GM06990 (cell line): ENCODE measurements at regions not wholly inside any gene's neighbourhood (a gene's known extent, or its start where the extent isn't known, plus 50 kb on each side); places are given as distances from the start of the nearest gene placed in this dataset.

Source experiments
- DNase-seq: peaks from one replicate; pipeline ENCODE4 v3.0.0-alpha.2; 2011; ENCODE audit not compliant: insufficient read length; ENCODE audit errors: extremely low read depth
- H3K27me3 ChIP-seq: replicated peaks from 2 replicates; pipeline ENCODE4 v1.6.0; 2011; ENCODE audit warnings: low read length; ENCODE audit not compliant: control insufficient read depth, insufficient read depth
- H3K36me3 ChIP-seq: 2 replicates; pipeline ENCODE4 v1.5.1; 2011; ENCODE audit warnings: low read length; ENCODE audit not compliant: control insufficient read depth, insufficient read depth
- H3K4me3 ChIP-seq: replicated peaks from 2 replicates; pipeline ENCODE4 v1.5.1; 2011; ENCODE audit warnings: low read depth, mild to moderate bottlenecking, control low read depth, low read length
- CTCF ChIP-seq: IDR thresholded peaks from 2 replicates; pipeline ENCODE4 v1.5.1; 2011; ENCODE audit warnings: low read length, control low read depth, mild to moderate bottlenecking, inconsistent platforms; ENCODE audit not compliant: insufficient read depth, poor library complexity, severe bottlenecking

DNA sequence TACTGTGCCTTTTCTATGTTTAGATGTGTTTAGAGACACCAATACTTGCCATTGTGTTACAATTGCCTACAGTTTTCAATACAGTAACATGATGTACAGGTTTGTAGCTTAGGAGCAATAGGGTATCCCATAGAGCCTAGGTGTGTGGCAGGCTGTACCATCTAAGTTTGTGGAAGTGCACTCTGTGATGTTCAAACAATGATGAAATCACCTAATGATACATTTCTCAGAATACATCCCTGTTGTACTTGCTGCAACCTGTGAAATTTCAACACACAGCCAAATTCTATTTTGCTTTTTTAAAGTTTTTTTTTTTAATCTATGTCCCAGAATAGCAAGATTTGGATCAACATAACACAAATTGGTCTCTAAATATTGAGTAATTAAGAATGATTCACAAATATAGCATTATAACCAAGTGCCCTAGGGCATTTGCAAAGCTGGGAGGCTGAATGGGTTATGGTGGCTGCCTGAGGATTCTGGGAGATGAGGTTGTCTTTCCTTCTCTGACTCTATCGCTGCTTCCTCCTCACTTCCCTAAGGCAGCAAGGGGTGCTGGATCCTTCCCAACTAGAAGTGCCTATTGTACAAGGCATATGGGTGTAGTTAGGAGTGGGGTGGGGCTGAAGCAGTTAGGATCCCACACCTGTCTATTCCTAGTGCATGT lies 78.3 kb downstream of the SKA1 start:
- no peaks in the 10 kb centered on the region; the same call in 1 of the 2 replicates for H3K27me3 ChIP-seq
- no peaks in the 10 kb centered on the region for H3K36me3 ChIP-seq
- no peak overlapping the region for H3K4me3 ChIP-seq
- no peak for TF ChIP-seq CTCF
- DNase-seq, result no peak

- no peak for TF ChIP-seq CTCF
- H3K27me3 ChIP-seq, result no peaks in the 10 kb centered on the region; the same call in 1 of the 2 replicates
- no peak for DNase-seq
- no peaks in the 10 kb centered on the region for H3K36me3 ChIP-seq
- no peak overlapping the region for H3K4me3 ChIP-seq
These were observed 78.9 kb downstream of the SKA1 start for GRCh38 chr18:50453732-50454131.

- TF ChIP-seq CTCF, result no peak
- no peaks in the 10 kb centered on the region for H3K36me3 ChIP-seq
- no peaks in the 10 kb centered on the region; the same call in 1 of the 2 replicates for H3K27me3 ChIP-seq
- H3K4me3 ChIP-seq, result no peak overlapping the region
- DNase-seq, result no peak
These were observed 79.6 kb downstream of the SKA1 start for GRCh38 chr18:50454387-50454988.

DNA sequence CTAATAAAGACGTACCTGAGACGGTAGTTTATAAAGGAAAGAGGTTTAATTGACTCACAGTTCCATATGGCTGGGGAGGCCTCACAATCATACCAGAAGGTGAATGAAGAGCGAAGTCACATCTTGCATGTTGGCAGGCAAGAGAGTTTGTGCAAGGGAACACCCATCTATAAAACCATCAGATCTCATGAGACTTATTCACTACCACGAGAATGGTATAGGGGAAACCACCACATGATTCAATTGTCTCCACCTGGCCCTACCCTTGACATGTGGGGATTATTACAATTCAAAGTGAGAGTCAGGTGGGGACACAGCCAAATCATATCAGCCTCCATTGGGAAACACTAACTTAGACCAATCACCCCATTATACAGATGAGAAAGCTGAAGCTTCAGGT lies 81.4 kb downstream of the SKA1 start:
- no peak for DNase-seq
- no peaks in the 10 kb centered on the region for H3K36me3 ChIP-seq
- H3K27me3 ChIP-seq, result no peaks in the 10 kb centered on the region; the same call in 1 of the 2 replicates
- H3K4me3 ChIP-seq, result no peak overlapping the region
- no peak for TF ChIP-seq CTCF

GRCh38 chr18:50457639-50458038 lies 82.8 kb downstream of the SKA1 start:
- Histone ChIP-seq H3K4me3 (no peak overlapping the region), H3K27me3 (no peaks in the 10 kb centered on the region; the same call in 1 of the 2 replicates), H3K36me3 (no peaks in the 10 kb centered on the region)
- TF ChIP-seq CTCF, result no peak
- DNase-seq, result no peak

- no peak overlapping the region for H3K4me3 ChIP-seq
- H3K36me3 ChIP-seq, result no peaks in the 10 kb centered on the region
- no peak for DNase-seq
- no peaks in the 10 kb centered on the region; the same call in 1 of the 2 replicates for H3K27me3 ChIP-seq
- no peak for TF ChIP-seq CTCF
These were observed 83.5 kb downstream of the SKA1 start for GRCh38 chr18:50458366-50458765.
